ENCODE measurements at regions not wholly inside any gene's neighbourhood (a gene's known extent, or its start where the extent isn't known, plus 50 kb on each side); places are given as distances from the start of the nearest gene placed in this dataset.

DNA sequence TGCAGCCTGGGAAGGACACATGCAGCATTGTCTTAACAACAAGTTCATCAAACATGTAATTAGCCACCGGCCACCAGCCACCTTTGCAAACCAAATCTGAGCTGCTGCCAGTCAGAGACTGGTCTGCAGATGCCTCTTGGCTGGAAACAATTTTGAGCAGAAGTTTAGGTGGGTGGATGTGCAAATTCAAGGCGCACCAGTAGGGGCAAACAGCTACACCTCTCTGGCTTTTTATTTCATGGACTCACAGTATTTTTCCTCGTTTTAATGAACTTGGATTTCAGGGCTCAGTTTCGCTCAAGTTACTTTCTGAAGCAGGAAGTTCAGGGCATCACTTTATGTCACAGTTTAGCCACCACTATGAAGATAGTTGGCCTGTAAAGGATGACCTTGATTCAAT is 94.3 kb downstream of the OTX2 start:
- H3K4me3 ChIP-seq (ENCODE audit: low read depth, low read length, poor library complexity, severe bottlenecking) = no peak overlapping the region
- no peaks in the 10 kb centered on the region for H3K9me3 ChIP-seq (ENCODE audit: low read depth, low read length, poor library complexity, severe bottlenecking)
- TF ChIP-seq, protein P1, sequence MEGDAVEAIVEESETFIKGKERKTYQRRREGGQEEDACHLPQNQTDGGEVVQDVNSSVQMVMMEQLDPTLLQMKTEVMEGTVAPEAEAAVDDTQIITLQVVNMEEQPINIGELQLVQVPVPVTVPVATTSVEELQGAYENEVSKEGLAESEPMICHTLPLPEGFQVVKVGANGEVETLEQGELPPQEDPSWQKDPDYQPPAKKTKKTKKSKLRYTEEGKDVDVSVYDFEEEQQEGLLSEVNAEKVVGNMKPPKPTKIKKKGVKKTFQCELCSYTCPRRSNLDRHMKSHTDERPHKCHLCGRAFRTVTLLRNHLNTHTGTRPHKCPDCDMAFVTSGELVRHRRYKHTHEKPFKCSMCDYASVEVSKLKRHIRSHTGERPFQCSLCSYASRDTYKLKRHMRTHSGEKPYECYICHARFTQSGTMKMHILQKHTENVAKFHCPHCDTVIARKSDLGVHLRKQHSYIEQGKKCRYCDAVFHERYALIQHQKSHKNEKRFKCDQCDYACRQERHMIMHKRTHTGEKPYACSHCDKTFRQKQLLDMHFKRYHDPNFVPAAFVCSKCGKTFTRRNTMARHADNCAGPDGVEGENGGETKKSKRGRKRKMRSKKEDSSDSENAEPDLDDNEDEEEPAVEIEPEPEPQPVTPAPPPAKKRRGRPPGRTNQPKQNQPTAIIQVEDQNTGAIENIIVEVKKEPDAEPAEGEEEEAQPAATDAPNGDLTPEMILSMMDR (conservative IDR thresholded peaks at IDR 0.05; ENCODE audit: low read depth, low read length) = peak; percentile 24; the same call in 1 of the 2 replicates
- TF ChIP-seq EZH2 (IDR thresholded peaks at IDR 0.05; ENCODE audit: borderline replicate concordance, low read depth, low read length, poor library complexity, severe bottlenecking) = no peak
- ChIA-PET CTCF (no interaction called here), POLR2A (ENCODE audit: low non-redundant PET) (no interaction called here)
- no peak overlapping the region for H3K27ac ChIP-seq (ENCODE audit: low read depth, low read length, poor library complexity, severe bottlenecking)
- intact Hi-C loops (cut with micrococcal nuclease; ENCODE audit: unreplicated experiment) = no loop called here
- H3K27me3 ChIP-seq (replicated peaks; ENCODE audit: insufficient read depth, low read depth, low read length, poor library complexity) = no peaks in the 10 kb centered on the region
- DNase-seq (ENCODE audit: low spot score) = peak; percentile 7
- no peaks in the 10 kb centered on the region for H3K4me1 ChIP-seq (ENCODE audit: insufficient read depth, low read length, poor library complexity, severe bottlenecking)
- BruUV-seq (replicated peaks) = no TSS peak
- H3K36me3 ChIP-seq (ENCODE audit: insufficient read depth, low read length, poor library complexity, severe bottlenecking) = no peaks in the 10 kb centered on the region

DNA sequence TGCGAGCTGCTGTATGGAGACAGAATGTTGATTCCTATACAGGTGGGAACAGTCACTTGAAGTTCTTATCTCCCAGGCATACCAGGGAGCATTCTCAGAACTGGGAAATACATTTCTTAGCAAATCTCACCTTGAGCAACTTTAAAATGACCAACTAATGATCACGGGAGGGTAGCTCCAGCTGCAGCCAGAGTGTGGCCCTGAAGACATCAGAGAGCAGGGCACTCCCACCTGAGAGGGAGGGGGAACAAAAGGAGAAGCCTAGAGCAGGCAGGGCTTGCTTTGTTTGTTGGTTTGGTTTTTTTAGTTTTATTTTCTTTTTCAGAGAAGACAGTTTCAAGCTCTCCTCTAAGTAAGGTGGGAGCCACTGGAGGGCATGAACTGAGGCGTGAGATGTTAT is 101.1 kb downstream of the OTX2 start:
- intact Hi-C loops (cut with micrococcal nuclease; ENCODE audit: unreplicated experiment) = no loop called here
- Histone ChIP-seq H3K27ac (ENCODE audit: low read depth, low read length, poor library complexity, severe bottlenecking) (no peak overlapping the region), H3K4me1 (ENCODE audit: insufficient read depth, low read length, poor library complexity, severe bottlenecking) (no peaks in the 10 kb centered on the region), H3K36me3 (ENCODE audit: insufficient read depth, low read length, poor library complexity, severe bottlenecking) (no peaks in the 10 kb centered on the region), H3K9me3 (ENCODE audit: low read depth, low read length, poor library complexity, severe bottlenecking) (no peaks in the 10 kb centered on the region), H3K4me3 (ENCODE audit: low read depth, low read length, poor library complexity, severe bottlenecking) (no peak overlapping the region), H3K27me3 (replicated peaks; ENCODE audit: insufficient read depth, low read depth, low read length, poor library complexity) (no peaks in the 10 kb centered on the region)
- no peak for DNase-seq (ENCODE audit: low spot score)
- no TSS peak for BruUV-seq (replicated peaks)
- ChIA-PET CTCF (no interaction called here), POLR2A (ENCODE audit: low non-redundant PET) (interaction anchor here (0.7 kb wide), 1 partner anchor 54 kb away, joined by 4 read pairs; no protein-coding TSS in a partner anchor)
- TF ChIP-seq, protein P1 (conservative IDR thresholded peaks at IDR 0.05; ENCODE audit: low read depth, low read length) = no peak
- no peak for TF ChIP-seq EZH2 (IDR thresholded peaks at IDR 0.05; ENCODE audit: borderline replicate concordance, low read depth, low read length, poor library complexity, severe bottlenecking)

DNA sequence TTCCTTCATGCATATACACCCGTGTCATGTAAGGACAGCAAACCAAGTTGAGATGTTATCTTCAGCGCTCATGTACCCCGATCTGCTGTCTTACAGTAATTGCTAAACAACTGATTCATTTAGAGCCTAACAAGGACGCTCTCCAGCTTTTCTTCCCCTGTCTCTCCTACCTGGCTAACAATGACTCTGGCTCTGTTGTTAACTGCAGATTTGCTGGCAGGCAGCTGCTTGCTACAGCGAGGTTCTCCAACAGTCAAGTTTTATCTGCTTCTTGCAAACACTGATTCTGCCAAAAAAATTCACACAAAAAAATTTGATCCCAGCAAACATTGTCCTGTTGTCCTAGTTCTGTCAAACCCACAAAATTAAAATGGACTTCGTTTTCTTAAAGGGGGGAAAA is 101.6 kb downstream of the OTX2 start:
- H3K27ac ChIP-seq (ENCODE audit: low read depth, low read length, poor library complexity, severe bottlenecking) = no peak overlapping the region
- POLR2A ChIA-PET (ENCODE audit: low non-redundant PET) = no interaction called here
- CTCF ChIA-PET = no interaction called here
- H3K36me3 ChIP-seq (ENCODE audit: insufficient read depth, low read length, poor library complexity, severe bottlenecking) = no peaks in the 10 kb centered on the region
- no peaks in the 10 kb centered on the region for H3K9me3 ChIP-seq (ENCODE audit: low read depth, low read length, poor library complexity, severe bottlenecking)
- H3K4me3 ChIP-seq (ENCODE audit: low read depth, low read length, poor library complexity, severe bottlenecking) = no peak overlapping the region
- no peak for DNase-seq (ENCODE audit: low spot score)
- TF ChIP-seq, protein P1 (conservative IDR thresholded peaks at IDR 0.05; ENCODE audit: low read depth, low read length) = no peak
- TF ChIP-seq EZH2 (IDR thresholded peaks at IDR 0.05; ENCODE audit: borderline replicate concordance, low read depth, low read length, poor library complexity, severe bottlenecking) = no peak
- H3K27me3 ChIP-seq (replicated peaks; ENCODE audit: insufficient read depth, low read depth, low read length, poor library complexity) = no peaks in the 10 kb centered on the region
- H3K4me1 ChIP-seq (ENCODE audit: insufficient read depth, low read length, poor library complexity, severe bottlenecking) = no peaks in the 10 kb centered on the region
- intact Hi-C loops (cut with micrococcal nuclease; ENCODE audit: unreplicated experiment) = no loop called here
- no TSS peak for BruUV-seq (replicated peaks)
